HG03103 (cell line): ENCODE measurements at regions not wholly inside any gene's neighbourhood (a gene's known extent, or its start where the extent isn't known, plus 50 kb on each side); places are given as distances from the start of the nearest gene placed in this dataset.

Experiments used
- ATAC-seq: cut with Tn5 transposase; IDR thresholded peaks from one replicate; pipeline ENCODE4 v1.9.1; 2021; ENCODE audit warnings: low read depth; ENCODE audit not compliant: unreplicated experiment

DNA sequence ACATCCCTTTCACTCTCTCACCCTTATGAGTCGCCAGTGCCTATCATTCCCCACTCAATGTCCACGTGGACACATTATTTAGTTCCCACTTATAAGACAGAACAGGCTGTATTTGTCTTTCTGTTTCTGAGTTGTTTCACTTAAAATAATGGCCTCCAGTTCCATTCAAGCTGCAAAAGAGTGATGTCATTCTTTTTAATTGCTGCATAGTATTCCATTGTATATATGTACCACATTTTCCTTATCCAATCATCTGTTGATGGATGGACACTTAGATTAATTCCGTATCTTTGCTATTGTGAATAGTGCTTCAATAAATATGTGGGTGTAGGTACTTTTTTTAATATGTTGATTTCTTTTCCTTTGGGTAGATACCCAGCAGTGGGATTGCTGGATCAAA is 79.1 kb downstream of the ZNF365 start:
- no peak for ATAC-seq

DNA sequence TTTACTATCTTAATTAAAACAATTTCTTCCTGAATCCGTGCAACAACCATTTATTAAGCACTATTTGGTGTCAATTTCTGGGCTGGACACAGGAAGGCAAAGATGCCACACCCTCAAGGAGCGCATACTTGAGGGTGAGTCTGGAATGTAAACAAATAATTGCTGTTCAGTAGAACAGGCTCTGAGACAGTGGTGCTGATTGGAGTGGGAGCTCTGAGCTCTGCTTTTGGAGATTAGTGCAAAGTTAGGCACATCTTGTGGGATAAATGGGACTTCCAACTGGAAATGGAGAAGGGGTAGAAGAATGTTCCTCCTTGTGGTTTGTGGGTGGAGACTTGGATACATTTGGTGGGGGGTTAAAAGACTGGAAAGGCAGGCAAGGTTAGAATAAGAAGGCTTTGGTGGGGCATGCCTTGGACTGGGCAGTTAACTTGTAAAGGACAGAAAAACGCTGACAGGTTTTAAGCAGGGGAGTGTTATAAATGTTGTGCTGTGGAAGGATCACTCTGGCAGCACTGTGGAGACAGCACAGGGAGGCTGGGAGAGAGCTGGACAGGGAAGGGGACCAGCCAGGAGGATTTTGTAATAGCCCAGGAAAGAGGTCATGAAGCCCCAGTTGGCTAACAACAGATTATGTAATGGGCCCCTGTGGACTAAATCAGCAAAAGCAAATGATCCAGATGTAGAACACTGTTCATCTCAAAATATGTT is 80.7 kb downstream of the ZNF365 start:
- ATAC-seq: no peak

DNA sequence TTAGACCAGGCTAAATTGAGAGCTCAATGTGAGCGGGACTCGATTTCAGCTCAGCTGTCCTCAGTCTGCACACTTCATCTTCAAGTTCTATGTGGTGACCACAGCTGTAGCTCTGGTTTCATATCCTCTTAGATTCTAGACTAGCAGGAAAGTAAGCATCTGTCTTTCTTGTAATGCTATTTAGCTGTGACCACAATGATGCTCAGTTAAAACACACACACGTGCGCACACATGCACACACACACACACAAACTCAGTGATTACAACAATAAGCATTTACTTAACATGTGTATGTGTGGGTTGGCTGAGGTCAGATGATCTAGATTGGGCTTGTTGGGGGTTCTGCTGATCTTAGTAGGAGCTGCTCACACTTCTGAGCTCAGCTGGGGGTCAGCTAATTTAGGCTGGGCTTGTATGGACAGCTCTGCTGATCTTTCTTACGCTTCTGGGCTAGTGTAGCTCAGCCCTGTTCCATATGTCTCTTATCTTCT is 82.5 kb downstream of the ZNF365 start:
- ATAC-seq: peak; percentile 98

DNA sequence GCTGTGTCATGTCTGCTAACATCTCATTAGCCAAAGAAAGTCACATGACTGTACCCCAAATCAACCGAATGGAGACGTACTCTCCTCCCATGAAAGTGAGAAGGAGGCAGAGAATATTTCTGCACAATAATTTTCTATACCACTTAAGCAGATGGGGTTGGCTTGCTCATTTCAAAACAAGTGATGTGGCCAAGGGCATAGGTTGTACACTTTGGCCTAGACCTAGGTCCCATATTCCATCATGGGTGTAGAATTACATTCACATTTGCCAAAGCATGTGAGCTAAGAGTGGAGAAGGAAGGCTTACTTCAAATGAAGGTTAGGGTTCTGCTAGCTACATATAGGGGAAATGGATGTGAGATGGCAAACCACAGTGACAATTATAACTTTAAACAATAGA is 83.0 kb downstream of the ZNF365 start:
- no peak for ATAC-seq

DNA sequence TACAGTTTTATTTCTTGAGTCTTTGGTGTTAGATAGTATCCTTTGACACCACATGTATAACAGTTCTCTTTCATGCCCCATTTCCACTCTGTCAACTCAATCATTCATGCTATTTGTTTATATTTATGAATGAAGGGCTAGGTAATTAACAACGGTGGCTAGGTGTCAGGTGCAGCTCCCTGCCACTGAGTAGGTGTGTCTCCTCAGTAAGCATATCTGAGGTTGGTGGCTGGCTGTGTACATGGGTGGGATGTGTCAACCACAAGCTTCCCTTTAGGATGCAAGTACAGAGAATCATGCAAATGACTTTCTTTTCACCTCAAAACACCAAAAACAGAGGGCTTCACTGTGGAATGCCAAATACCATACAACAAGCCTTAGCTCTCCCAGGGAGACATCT is 83.4 kb downstream of the ZNF365 start:
- ATAC-seq: no peak

DNA sequence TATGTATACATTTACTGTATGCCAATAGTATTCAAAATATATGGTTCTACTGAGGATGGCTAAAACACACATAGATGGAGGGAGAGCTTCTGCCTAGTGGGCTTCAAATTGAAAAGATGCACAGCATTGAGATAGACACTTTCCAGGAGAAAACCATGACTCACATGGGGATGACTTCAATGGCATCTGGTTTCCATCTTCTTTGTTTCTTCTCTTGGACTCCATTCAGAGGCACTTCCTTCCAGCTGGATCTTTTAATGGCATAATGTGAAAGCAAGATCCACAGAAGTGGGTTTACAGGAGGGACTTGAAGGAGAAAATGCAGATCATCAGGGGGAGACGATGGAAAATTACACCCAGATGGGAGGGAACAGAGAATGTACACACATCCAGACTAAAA is 84.9 kb downstream of the ZNF365 start:
- no peak for ATAC-seq

DNA sequence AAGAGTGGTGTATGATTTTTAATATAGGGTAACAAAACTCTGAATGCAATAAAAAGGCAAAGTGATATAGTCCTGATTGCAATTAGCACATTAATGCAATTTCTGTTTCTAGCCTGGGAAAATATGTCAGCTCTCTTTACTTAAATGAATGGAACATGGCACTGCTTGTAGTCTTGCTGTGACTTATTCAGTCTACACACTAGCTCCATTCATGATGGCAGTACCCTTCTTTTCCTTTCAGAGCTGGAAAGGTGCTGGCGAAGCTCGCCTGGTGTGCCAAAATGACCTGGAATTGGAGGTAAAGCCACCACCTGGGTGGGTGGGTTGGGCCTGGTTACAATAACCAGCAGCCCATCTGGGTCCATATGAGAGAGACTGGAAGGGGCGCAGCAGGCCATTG is 85.3 kb downstream of the ZNF365 start:
- ATAC-seq: no peak

DNA sequence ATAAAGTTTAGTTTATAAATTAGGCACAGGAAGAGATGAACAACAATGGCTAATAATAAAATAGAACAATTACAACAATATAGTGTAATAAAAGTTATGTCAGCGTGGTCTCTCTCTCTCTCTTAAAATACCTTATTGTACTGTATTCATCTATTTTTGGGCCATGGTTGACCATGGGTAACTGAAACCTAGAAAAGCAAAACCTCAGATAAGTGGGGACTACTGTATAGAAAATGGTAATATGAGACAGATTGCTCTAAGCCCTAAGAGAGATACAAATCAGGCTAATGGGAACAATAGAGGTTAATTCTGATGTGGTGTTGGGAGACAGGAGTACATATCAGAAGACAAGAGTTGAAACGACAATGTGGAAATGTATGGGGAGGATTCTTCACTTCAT is 86.2 kb downstream of the ZNF365 start:
- no peak for ATAC-seq

DNA sequence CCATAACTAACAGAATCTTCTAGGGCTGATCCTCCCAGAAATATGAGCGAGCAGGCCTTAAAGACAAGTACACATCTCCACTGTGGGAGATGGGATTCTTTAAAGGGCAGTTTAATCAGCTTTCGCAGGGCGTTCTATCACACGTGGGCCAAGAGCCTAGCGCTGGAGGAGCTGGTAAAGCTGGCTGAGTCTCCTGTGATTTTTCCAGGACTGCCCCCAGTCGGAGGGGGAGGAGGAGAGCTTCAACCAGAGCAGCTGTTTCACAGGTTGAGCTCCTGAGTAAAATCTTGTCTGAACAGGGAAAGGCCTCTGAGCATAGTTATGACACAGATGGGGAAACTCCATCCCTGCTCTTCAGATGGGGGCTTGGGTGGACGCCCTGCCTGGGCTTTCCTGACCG is 87.0 kb downstream of the ZNF365 start:
- no peak for ATAC-seq

DNA sequence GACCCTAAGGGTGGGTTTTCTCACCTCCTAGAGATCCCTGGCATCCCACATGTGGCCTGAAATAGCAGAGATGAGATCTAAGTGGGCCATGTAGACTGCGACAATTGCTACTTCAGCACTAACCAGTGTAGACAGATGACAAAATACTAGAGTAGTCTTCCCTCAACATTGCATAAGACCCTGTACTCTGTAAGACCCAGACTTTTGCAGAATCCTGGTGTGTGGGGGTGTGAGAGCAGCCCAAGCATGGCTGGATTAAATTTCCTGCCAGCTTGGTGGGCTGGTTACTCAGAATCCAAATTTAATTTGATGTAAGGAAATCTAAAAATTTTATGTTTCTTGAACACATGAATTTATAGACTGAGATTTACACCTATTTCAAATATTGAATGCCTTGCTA is 88.3 kb downstream of the ZNF365 start:
- no peak for ATAC-seq

DNA sequence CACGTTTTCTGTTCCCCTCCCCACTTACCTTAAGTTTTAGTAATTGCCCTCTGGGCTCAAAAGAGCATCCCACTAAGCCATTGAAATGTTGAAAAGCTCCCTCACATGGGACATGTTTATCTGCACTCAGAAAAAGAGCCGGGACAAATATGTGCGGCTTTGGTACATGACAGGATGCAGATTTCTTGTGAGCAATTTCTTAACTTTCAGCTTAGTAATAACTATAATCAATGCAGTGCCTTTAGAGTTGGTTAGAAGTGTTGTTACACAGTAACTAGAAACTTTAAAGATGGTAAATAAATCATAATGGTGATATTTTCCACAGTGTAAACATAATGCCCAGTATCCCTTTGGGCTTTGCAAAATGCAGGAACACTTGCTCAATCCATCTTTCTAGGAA is 89.2 kb downstream of the ZNF365 start:
- ATAC-seq: no peak

DNA sequence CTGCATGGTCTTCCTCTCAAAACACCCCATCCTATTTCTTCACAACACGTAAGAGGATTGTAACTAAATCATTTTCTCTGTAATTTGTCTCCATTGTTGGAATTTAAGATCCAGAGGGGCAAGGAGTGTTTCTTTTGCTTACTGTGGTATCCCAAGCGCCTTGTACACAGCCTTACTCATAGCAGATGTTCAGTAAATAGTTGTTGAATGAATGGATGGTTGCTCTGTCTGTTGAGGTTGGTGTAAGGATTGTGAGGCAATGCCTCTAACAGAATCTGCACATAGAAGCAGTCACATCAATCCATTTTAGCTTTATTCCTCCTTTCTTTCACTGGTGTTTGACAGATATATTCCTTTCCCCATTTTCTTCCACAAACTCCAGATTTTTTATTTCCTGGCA is 90.1 kb downstream of the ZNF365 start:
- no peak for ATAC-seq

DNA sequence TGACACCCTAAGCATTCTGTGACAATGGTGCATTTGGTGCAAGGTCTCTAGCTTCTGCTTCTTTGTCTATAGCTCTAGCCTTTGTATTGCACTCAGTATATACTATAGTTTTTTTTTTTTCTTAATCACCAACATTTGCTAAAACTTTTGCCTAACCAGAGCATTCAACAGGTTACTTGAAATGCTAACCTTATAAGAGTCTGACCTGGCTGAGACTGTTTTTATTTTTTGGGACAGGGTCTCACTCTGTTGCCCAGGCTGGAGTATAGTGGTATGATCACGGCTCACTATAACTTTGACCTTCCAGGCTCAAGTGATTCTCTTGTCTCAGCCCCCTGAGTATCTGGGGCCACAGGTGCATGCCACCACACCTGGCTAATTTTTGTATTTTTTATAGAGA is 92.4 kb downstream of the ZNF365 start:
- no peak for ATAC-seq

DNA sequence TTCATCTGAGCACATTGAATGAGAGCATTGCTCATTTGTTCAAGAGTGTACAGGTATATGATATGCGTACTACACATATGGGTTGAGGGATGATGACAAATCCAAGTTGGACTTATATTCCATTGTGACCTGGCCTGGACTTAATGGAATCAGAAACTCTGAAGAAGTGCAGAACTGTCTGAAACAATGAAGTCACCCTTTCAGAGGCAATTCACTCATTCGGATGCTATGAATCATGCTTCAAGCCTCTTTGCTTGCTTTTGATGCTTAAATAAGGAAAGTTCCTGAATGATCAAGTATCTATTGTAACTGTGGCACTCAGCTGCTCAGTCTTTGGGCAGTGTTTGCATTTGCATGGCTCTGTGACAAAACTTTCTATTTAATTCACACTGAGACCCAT is 93.4 kb downstream of the ZNF365 start:
- no peak for ATAC-seq

DNA sequence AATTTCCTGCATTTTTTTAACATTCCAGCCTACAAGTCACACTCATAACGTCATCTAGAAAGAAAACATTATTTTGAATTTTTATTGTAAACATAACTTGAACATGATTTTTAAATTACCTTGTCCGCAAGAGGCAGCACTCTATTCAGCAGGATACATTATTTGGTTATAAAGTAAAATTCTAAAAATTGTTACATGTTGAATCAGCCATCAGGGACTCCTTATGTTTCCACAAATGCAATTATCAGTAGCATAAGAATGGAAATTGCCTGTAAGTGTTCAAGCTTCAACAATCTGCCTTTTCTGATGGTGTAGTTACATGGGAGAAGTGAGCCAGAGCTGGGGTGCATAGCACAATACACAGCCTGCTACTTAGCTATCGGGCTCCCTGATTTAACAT is 97.5 kb downstream of the ZNF365 start:
- ATAC-seq: no peak

DNA sequence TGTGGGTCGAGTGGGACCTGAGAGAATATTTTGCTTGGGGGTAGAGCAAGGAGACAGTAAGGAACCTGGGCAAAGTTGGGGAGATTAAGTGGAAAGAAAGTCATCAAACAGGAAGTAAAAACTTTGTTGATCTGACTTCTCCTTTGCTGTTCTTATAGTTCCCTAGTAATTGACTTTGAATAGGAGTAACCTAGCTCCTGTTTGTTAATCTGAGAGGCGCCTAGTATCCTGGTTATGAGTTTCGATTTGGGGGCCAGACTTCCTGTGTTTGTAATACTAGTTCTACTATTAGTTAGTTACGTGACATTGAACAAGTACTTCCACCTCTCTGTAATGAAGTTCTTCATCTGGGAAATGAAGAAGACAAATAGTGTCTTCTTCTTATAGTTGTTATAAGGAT is 99.1 kb downstream of the ZNF365 start:
- no peak for ATAC-seq

DNA sequence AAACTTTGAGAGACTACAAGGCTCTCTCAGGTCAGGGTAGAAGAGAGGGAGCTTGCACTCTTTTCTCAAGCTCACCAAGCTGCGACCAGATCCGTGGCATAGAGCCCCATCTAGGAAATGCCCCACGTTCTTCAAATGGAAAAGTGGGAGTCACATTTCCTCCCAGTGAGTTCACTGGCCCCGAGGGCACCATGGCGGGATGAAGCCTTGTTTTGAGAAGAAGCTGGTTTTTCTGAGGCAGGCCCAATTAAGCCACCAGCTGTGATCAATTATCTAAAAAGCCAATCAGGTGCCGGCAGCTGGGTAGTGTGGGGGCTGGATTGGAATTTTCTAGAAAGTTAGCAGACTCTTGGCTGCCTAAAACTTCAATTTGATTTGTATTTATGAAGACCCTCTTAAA is 101.4 kb downstream of the ZNF365 start:
- ATAC-seq: no peak

DNA sequence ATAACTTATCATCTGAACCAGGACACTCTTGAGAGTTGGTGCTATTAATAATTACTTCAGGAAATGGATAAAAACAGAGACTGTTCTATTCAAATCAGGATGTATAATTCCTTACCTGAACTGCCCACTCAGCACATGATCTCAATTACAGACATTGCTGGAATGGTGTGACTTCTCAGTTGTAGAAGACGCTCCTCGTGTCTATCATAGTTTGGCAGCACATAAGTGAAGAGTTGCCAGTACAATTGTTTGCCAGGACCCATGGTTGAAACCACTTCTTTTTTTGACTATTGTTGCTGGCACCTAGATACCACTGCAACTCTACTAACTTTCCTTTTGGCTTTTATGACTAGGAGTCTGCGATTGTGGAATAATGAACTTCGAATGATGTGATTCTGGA is 105.4 kb downstream of the ZNF365 start:
- ATAC-seq: no peak

DNA sequence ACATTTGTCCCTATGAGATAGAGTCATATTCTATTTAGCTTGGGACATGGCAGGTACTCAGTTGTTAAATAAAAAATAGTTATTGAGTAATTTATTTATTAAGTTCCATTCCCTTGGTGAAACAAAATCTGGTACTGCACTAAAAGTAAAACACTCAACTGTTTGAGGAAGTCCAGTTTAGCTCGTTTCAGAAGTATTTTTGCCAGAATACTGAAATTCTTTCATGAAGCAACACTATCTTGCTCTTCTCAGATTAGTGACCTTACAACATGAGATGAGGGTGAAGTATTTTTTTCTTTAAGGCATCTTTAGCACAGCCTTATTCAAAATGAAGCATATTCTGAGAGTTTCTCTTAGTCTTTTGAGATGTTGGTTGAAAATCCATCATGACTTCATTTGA is 106.0 kb downstream of the ZNF365 start:
- no peak for ATAC-seq

DNA sequence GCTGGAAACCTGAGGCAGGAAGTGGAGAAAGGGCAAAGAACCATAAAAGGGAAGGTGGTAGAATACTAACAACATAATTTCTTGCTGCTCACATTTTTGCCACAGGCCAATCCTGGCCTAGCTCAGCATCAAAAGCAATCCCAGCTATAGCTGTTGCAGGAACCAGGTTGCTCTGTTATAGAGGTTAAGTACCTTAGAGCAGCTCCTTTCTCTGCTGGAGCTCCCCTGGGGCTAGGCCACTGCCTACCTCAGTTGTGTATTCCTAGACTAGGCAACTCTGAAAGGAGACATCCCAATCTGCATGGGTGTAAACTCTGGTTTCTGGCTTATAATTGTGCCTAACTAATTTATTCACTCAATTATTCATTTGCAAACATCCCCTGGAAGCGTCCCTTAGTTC is 108.4 kb downstream of the ZNF365 start:
- ATAC-seq: no peak

DNA sequence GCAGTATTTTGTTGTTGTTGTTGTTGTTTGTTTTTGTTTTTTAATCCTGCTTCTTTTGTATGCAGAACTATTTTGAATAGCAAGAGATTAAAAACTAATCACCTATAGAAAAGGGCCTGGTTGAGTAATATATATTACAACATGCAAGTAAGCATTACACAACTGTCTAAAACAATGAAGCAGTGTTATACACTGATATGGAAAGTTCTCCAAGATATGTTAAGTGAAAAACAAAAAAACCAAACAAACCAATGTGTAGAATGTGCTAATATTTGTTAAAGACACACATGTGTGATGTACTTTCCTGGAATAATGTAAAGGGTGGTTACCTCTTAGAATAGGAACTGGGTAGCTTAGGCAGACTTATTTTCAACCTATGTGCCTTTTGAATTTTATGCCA is 117.4 kb downstream of the ZNF365 start:
- no peak for ATAC-seq

DNA sequence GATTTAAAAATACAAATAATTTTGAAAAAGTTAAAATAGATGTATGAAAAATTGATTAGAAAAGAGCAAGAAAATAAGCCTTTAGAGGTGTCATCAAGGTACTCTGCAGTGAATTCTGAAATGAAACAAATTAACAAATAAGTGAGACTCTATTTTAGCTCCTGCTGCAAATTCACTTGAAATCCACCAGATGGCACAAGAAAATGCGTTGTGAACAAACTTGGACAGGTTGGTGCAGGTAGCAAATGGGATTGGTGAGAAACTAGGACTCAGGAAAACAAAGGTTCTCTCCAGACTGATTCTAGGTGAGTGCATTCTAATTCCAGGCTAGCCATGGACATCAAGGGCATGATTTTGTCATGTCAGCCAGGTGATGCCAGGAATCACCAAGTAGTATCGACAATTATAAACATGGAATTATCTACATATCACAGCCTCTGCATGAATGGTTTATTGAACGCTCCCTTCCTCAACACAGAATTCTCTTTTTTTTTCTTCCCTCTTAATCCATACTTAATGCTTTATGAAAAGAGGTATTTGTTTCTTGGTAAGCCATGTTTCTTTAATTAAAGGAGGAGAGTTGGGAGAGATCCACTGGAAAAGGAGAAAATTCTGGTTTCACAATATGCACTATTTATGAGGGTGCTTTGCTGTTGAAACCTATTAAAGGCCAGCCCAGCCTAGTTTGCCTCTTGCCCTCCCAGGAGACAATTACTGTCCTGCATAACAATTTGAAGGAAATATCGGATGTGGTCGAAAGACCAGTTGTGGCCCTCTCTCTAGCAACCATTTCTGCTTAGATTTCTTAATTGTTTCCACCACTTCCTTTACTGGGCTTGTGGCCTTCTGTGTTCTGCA is 118.1 kb downstream of the ZNF365 start:
- no peak for ATAC-seq
